ENCODE measurements at regions not wholly inside any gene's neighbourhood (a gene's known extent, or its start where the extent isn't known, plus 50 kb on each side); places are given as distances from the start of the nearest gene placed in this dataset.

GRCh38 chr20:61056627-61057442 is 195.2 kb upstream of the CDH4 start:
- intact Hi-C loops (cut with micrococcal nuclease): no loop called here
- TF ChIP-seq CTCF (IDR thresholded peaks at IDR 0.05; ENCODE audit: borderline replicate concordance): no peak
- H3K9me3 ChIP-seq (replicated peaks): no peaks in the 10 kb centered on the region
- peaks cover 42% of the 10 kb centered on the region for H3K27me3 ChIP-seq (ENCODE audit: low read depth)
- no peak overlapping the region for H3K27ac ChIP-seq (replicated peaks)
- no peaks in the 10 kb centered on the region for H3K4me1 ChIP-seq
- H3K36me3 ChIP-seq: no peaks in the 10 kb centered on the region
- no peak overlapping the region for H3K4me3 ChIP-seq
- DNase-seq: no peak

GRCh38 chr20:61057443-61058121 is 194.5 kb upstream of the CDH4 start:
- no peak for DNase-seq
- no peak for TF ChIP-seq CTCF (IDR thresholded peaks at IDR 0.05; ENCODE audit: borderline replicate concordance)
- intact Hi-C loops (cut with micrococcal nuclease): no loop called here

GRCh38 chr20:61061981-61062380 is 190.1 kb upstream of the CDH4 start:
- H3K9me3 ChIP-seq (replicated peaks): peaks cover 3% of the 10 kb centered on the region
- H3K4me1 ChIP-seq: no peaks in the 10 kb centered on the region
- no peak overlapping the region for H3K4me3 ChIP-seq
- TF ChIP-seq CTCF (IDR thresholded peaks at IDR 0.05; ENCODE audit: borderline replicate concordance): no peak
- no peaks in the 10 kb centered on the region for H3K36me3 ChIP-seq
- H3K27me3 ChIP-seq (ENCODE audit: low read depth): peaks cover 68% of the 10 kb centered on the region
- DNase-seq: no peak
- intact Hi-C loops (cut with micrococcal nuclease): no loop called here
- no peak overlapping the region for H3K27ac ChIP-seq (replicated peaks)

More at GRCh38 chr20:61057443-61058121, 194.5 kb upstream of the CDH4 start:
- Histone ChIP-seq H3K27me3 (ENCODE audit: low read depth) (peaks cover 48% of the 10 kb centered on the region), H3K36me3 (no peaks in the 10 kb centered on the region), H3K4me1 (no peaks in the 10 kb centered on the region), H3K27ac (replicated peaks) (no peak overlapping the region), H3K4me3 (no peak overlapping the region), H3K9me3 (replicated peaks) (no peaks in the 10 kb centered on the region)

- Histone ChIP-seq H3K4me1 (no peaks in the 10 kb centered on the region), H3K27ac (replicated peaks) (no peak overlapping the region), H3K9me3 (replicated peaks) (peaks cover 3% of the 10 kb centered on the region), H3K36me3 (no peaks in the 10 kb centered on the region), H3K4me3 (no peak overlapping the region), H3K27me3 (ENCODE audit: low read depth) (peaks cover 62% of the 10 kb centered on the region)
- intact Hi-C loops (cut with micrococcal nuclease): no loop called here
- DNase-seq: no peak
- no peak for TF ChIP-seq CTCF (IDR thresholded peaks at IDR 0.05; ENCODE audit: borderline replicate concordance)
These were observed 186.2 kb upstream of the CDH4 start for GRCh38 chr20:61065853-61066252.

- H3K4me1 ChIP-seq: no peaks in the 10 kb centered on the region
- no peaks in the 10 kb centered on the region for H3K36me3 ChIP-seq
- peaks cover 3% of the 10 kb centered on the region for H3K9me3 ChIP-seq (replicated peaks)
- no peak overlapping the region for H3K4me3 ChIP-seq
- no peak for DNase-seq
- peaks cover 56% of the 10 kb centered on the region for H3K27me3 ChIP-seq (ENCODE audit: low read depth)
- intact Hi-C loops (cut with micrococcal nuclease): no loop called here
- H3K27ac ChIP-seq (replicated peaks): no peak overlapping the region
- no peak for TF ChIP-seq CTCF (IDR thresholded peaks at IDR 0.05; ENCODE audit: borderline replicate concordance)
These were observed 185.5 kb upstream of the CDH4 start for GRCh38 chr20:61066526-61066925.
